NCI-H774 (cell line): ENCODE measurements at regions not wholly inside any gene's neighbourhood (a gene's known extent, or its start where the extent isn't known, plus 50 kb on each side); places are given as distances from the start of the nearest gene placed in this dataset.

ENCODE experiments used
- DNase-seq: peaks from one replicate; lab custom pipeline; 2025; lab: John Stamatoyannopoulos, UW

DNA sequence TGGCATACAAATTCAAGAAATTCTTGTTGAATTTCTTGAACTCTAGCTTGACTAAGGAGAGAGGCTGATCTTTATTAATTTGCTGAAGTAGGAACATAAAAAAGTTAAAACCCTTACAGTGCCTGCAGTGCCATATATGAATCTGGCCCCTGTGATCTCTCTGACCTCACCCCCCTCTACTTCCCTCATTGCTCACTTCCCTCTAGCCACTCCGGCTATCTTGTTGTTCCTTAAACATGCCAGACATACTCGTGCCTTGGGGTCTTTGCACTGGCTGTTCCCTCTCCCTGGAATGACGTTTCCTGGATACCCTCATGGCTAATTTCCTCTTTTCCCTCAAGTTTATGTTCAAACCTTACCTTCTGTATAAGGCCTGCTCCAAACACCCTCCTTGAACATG, 246.3 kb upstream of the SIX2 start:
- DNase-seq = no peak

DNA sequence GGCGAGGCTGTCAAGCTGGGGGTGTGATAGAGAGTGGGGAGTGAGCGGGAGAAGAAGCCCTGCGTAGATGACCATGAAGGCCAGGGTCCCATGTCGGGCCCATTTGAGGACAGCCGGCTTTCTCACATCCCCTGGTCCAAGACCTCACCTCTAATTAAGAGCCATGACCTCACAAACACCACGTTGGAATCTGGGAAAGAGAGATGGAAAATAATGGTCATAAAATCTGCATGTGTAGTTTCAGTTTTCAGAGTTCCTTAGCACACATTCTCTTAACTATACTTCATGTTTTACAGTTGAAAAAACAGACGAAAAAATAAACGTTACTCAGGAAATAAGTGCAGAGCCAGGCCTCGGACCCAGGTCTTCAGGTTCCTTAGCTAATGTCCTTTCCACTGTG, 244.8 kb upstream of the SIX2 start:
- DNase-seq = no peak

DNA sequence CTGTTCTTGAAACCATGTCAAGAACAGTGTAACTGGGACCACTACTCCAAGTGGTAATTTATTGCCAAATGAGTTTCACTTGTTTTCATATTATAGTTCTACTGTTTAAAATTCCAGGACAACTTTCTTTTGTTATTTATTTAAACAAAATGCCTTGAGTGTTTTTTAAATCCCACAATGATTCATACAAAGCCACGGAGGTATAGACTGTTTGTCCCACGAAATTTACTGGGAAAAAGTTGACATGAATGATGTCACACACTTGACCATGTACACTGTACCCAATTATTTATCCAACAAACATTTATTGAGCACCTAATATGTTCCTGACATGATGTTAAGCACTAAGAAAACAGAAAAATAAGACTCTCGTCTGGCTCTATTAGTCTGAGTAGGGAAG, 243.9 kb upstream of the SIX2 start:
- no peak for DNase-seq

DNA sequence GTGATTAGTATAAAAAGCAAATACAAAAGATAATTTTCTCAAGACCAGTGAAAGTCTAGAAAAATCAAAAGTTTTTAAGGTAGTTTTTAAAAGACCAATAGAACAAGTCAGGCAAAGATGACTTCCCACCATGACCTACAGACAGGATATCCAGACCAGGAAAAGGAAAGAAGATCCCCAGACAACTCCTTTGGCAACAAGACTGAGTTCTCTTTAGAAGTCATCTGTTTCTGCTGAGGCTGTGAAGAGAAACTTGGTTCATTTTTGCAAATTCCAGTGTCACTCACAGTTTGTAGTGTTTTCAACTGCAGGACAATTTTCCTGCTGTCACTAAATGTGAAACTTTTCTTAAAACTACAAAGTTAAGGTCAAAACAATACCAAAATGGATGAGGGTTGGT, 240.9 kb upstream of the SIX2 start:
- no peak for DNase-seq

DNA sequence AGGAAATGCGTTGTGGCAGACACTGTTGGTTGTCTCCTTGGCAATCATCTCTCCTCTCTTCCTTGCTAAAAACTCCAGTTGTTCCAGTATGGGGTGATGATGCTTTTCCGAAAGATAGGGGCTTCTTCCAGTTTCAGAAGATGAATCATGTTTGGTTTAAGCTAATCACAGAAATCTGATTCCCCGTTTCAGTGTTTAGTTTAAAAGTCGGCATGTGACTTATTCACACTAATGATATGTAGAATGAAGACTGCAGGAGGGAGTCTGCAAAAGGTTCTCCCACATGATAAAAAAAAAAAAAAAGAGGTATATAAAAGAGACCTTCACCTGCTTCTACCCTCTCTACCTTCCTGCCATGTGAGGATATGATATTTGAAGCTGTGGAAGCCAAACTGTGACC, 239.0 kb upstream of the SIX2 start:
- DNase-seq = no peak

DNA sequence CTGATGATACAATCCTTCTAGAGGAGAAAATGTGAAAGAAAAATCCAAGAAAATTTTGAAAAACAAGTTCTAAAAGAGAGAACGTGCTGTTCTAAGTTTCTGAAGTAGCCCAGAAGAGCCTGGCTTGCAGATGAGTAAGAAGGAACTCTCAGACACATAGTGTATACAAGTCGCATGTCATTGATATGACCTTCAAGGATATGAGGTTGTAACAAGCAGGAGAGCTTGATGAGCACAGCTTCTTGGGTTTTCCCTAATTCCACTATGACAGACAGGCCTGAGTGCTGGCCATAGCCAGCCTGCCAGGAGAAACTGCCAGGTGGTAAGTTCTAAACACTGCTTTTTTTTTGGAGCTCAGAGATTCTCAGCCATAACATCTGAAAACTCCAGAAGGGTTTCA, 235.7 kb upstream of the SIX2 start:
- no peak for DNase-seq

DNA sequence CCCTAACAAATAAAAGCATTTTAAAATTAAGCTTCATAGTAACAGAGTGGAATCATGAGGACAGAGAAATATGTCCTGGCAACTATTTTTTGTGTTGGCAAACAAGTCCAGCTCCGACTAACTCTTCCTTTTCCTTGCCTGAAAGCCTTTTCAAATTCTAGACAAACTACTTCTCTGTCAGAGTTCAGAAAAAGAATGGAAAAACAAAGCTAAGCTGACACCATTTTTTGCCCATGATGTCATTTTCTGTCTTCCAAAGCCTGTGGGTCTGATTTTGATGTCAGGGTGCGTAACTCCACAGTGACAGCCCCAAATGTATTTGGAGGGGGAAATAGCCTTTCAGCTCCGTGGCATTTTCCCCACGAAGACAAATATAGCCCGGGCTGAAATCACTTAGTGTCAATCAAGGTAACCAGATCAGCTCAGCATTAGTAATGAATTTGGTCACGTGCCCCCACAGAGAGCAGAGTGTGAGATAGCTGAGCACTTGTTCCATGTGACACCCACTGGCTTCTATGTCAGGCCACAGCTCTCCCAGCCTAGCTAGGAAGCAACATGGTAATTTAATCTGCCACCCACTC, 233.0 kb upstream of the SIX2 start:
- DNase-seq = no peak

DNA sequence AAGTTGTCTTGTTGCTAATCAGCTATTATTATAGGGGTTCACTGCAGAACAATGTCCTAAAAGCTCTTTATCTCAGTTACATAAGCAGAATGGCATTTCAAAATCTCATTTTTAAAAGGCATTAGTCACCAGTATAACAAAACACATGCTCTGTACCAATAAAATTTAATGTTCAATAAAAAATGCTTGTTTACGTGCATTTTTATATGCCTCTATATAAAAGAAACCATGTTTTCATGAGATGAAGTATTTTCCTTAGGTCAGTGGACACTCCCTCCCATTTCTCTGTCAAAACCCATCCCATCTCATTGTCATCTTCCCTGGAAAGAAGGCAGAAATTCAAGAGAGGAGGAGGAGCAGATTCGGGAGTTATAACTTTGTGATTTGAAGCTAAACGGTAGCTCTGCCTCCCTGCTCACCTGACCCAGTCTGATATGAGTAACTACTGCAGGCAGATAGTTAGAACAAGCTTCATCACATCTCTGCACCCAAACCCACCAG, 231.9 kb upstream of the SIX2 start:
- no peak for DNase-seq

DNA sequence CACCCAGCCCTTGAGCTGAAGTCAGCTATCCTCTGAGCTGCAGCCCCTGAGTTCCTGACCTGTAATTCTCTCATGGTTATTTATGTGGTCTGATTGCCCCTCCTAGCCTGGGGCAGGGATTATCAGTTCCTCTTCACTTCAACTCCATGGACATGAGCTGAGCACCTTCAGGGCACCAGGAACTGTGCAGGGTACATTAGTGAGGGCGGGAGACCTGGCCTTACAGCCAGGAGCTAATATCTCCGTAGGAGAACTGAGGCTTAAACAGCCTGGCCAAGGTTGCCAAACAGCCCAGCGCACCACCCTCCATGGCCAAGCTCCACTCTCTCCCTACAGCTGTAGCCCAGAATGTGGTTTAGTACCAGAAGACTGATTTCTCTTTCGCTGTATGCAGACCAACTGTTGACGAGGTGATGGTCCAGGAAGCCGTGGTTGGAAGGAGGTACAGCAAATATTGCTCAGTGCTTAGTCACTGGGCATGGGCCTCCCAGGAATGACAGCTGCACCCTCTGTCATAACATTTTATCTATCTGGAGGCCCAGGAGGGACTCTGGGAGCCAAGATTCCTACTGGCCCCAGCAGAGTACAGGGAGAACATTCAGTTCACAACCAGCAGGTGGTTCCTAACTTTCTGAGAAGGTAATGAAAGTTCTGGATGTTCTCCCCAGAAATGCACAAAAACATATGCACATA, 228.7 kb upstream of the SIX2 start:
- DNase-seq = no peak

DNA sequence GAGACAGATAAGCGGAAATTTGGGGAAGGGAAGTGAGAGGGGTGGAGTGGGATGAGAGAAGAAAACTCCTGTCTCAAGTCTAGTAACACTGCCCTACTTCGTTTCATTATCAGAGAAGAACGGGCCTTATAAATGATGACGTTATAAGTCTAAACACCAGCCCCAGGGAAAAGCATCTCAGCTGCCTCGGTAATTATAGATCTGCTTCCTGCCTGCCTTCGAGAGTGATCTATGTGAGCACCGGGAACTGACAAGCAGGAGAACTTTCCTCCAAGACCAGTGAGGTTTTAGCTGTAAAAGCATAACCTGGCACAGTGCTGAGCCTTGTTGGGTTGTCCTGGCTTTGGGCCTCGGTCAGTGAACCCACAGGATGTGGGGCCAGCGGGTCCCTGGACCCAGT, 227.9 kb upstream of the SIX2 start:
- no peak for DNase-seq

- no peak for DNase-seq
These were observed 227.0 kb upstream of the SIX2 start for GRCh38 chr2:45236268-45236667.

- no peak for DNase-seq
These were observed 224.0 kb upstream of the SIX2 start for GRCh38 chr2:45233301-45233700.

DNA sequence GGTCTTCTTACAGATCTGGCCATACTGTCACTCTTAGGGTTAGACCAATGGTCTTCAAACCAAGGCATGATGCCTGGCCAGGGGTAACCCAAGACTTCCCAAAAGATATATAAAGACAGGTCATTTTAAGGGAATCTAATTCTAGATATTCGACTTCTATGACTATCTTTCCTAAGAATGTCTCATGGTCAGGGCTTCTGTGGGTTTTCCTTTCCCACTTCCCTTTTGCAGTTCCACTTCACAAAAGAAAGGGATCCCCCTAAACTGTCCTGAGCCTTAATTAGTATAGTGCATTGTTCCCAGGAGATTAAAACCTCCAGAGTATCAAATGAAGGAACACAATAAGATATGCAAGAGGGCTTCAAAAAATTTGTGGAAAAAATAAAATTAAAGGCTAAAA, 223.6 kb upstream of the SIX2 start:
- DNase-seq = no peak

- no peak for DNase-seq
These were observed 220.2 kb upstream of the SIX2 start for GRCh38 chr2:45229411-45229810.

GRCh38 chr2:45227347-45227746, 218.1 kb upstream of the SIX2 start:
- DNase-seq = no peak

GRCh38 chr2:45224993-45225380, 215.7 kb upstream of the SIX2 start:
- no peak for DNase-seq

- no peak for DNase-seq
These were observed 215.2 kb upstream of the SIX2 start for GRCh38 chr2:45224321-45224992.

- no peak for DNase-seq
These were observed 214.3 kb upstream of the SIX2 start for GRCh38 chr2:45223531-45223930.

DNA sequence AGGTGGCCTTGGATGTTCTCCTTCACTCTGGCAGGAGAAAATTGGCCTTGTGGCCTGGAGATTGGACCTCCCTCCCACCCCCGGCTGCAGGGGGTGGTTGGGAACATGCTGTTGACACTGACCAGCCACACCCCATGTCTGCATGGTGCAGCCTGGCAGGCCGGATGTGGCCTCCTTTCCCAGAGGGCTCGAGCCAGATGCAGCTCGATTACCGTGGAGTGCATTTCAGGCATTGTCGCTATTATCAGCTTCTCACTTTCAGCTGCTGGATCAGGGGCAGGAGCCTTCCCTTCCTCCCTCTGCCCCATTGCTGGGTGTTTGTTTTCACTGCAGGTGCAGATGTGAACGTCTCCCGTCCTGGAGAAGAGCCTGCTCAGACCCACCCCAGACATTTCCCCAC, 211.0 kb upstream of the SIX2 start:
- DNase-seq = no peak

DNA sequence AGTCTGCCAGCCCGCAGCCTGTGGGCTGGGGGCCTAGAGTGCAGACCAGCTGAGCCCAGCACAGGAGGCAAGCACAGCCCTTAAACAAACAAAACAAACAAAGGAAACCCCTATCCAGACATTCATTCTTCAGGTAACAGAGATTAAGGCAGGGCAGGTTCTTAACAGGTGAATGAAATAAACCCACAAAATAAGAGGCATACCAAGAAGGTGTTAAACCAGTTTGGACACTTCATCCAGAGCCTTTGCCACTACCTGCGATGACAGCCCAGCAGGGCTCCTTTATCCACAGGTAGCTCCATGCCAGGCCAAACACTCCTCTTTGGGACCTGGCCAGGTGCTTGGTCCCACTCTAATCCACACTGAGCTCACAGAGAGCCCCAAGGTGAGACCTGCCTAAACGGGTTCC, 209.7 kb upstream of the SIX2 start:
- no peak for DNase-seq

DNA sequence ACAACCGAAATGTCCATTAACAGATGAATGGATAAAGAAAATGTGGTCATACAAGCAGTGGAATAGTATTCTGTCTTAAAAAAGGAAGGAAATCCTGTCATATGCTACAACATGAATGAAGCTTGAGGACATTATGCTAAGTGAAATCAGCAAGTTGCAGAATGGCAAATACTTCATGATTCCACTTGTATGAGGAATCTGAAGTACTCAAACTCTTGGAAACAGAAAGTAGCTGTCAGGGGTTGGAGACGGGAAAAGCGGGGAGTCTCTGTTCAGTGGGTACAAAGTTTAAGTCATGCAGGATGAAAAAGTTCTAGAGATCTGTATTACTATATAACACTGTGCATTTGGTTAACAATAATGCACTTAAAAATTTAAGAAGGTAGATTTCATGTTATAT, 209.0 kb upstream of the SIX2 start:
- no peak for DNase-seq

- DNase-seq = no peak
These were observed 206.9 kb upstream of the SIX2 start for GRCh38 chr2:45216118-45216517.

DNA sequence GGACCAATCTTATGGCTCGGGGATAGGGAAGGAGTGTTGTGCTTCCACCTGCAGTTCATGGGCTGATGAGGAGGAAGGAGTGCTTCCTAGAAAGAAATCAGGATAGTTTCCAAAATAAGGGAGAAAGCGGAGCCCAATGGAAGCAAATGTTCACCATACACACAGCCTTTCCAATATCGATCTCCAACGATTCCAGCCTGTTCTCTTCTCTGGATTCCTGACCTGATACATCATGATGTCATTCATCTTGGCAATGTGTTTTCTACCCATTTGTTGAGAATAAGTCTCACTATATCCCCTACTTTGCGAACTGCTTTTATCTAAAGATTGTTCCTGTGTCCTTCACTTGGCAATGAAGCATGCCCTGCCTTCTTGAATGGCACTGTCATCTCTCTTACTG, 205.3 kb upstream of the SIX2 start:
- no peak for DNase-seq
